ENCODE measurements at regions not wholly inside any gene's neighbourhood (a gene's known extent, or its start where the extent isn't known, plus 50 kb on each side); places are given as distances from the start of the nearest gene placed in this dataset.

GRCh38 chr10:2990764-2991163, 76.6 kb upstream of the PFKP start:
- Histone ChIP-seq H3K27ac (ENCODE audit: low read depth) (no peak overlapping the region), H3K4me3 (no peak overlapping the region), H3K9me2 (ENCODE audit: insufficient read depth) (no peaks in the 10 kb centered on the region), H4K20me1 (replicated peaks; ENCODE audit: insufficient read depth) (no peaks in the 10 kb centered on the region), H3K4me1 (ENCODE audit: insufficient read depth) (no peaks in the 10 kb centered on the region), H3K27me3 (ENCODE audit: insufficient read depth) (no peaks in the 10 kb centered on the region), H3K36me3 (ENCODE audit: insufficient read depth) (no peaks in the 10 kb centered on the region), H3K4me2 (no peak overlapping the region), H3K79me2 (replicated peaks; ENCODE audit: insufficient read depth) (no peaks in the 10 kb centered on the region), H3F3A (replicated peaks; ENCODE audit: low read depth) (no peaks in the 10 kb centered on the region), H2AFZ (no peak overlapping the region)
- no peak overlapping the region for H3K27ac Mint-ChIP-seq
- H3K4me1 Mint-ChIP-seq, result peaks cover 13% of the 10 kb centered on the region
- ATAC-seq (no peak), DNase-seq (ENCODE audit: low spot score) (no peak)
- TF ChIP-seq ZNF462 (CRISPR knock-in tag; IDR thresholded peaks at IDR 0.05) (no peak), ZNF331 (CRISPR knock-in tag; IDR thresholded peaks at IDR 0.05; ENCODE audit: low read depth) (no peak), ZNF114 (CRISPR knock-in tag; IDR thresholded peaks at IDR 0.05) (no peak), EZH2 (IDR thresholded peaks at IDR 0.05; ENCODE audit: low read depth, unreplicated experiment) (no peak), POLR2AphosphoS5 (IDR thresholded peaks at IDR 0.05; ENCODE audit: low read depth) (no peak), STAT1 (IDR thresholded peaks at IDR 0.05; ENCODE audit: unreplicated experiment) (no peak), ETS1 (IDR thresholded peaks at IDR 0.05) (no peak), NANOG (IDR thresholded peaks at IDR 0.05; ENCODE audit: borderline replicate concordance) (no peak), CTCF (conservative IDR thresholded peaks at IDR 0.05; ENCODE audit: low read depth in 2 of 2) (no peak), JUNB (IDR thresholded peaks at IDR 0.05; ENCODE audit: unreplicated experiment) (no peak)
- peaks cover 14% of the 10 kb centered on the region for H3K27me3 Mint-ChIP-seq (ENCODE audit: insufficient read depth, low read depth, poor library complexity)
- H3K36me3 Mint-ChIP-seq (ENCODE audit: low read depth), result peaks cover 3% of the 10 kb centered on the region; the same call in 2 of the 3 replicates
- H3K4me3 Mint-ChIP-seq, result no peak overlapping the region
- peaks cover 11% of the 10 kb centered on the region for H3K9me3 Mint-ChIP-seq
